ENCODE measurements at regions not wholly inside any gene's neighbourhood (a gene's known extent, or its start where the extent isn't known, plus 50 kb on each side); places are given as distances from the start of the nearest gene placed in this dataset.

GRCh38 chr18:78113136-78113939, 863.7 kb downstream of the GALR1 start:
- DNase-seq (ENCODE audit: low read depth): no peak

- no peak for DNase-seq (ENCODE audit: low read depth)
These were observed 864.2 kb downstream of the GALR1 start for GRCh38 chr18:78113940-78114251.

GRCh38 chr18:78115896-78116561, 863.6 kb upstream of the SALL3 start:
- no peak for DNase-seq (ENCODE audit: low read depth)

- DNase-seq (ENCODE audit: low read depth): no peak
These were observed 856.3 kb upstream of the SALL3 start for GRCh38 chr18:78123144-78123909.

GRCh38 chr18:78123926-78124797, 855.5 kb upstream of the SALL3 start:
- DNase-seq (ENCODE audit: low read depth): no peak

- DNase-seq (ENCODE audit: low read depth): no peak
These were observed 854.3 kb upstream of the SALL3 start for GRCh38 chr18:78125206-78125896.

- DNase-seq (ENCODE audit: low read depth): no peak
These were observed 853.5 kb upstream of the SALL3 start for GRCh38 chr18:78126106-78126505.

- no peak for DNase-seq (ENCODE audit: low read depth)
These were observed 853.1 kb upstream of the SALL3 start for GRCh38 chr18:78126536-78126935.

- no peak for DNase-seq (ENCODE audit: low read depth)
These were observed 852.6 kb upstream of the SALL3 start for GRCh38 chr18:78127041-78127440.

GRCh38 chr18:78128004-78128403, 851.6 kb upstream of the SALL3 start:
- DNase-seq (ENCODE audit: low read depth): no peak

GRCh38 chr18:78129260-78129659, 850.4 kb upstream of the SALL3 start:
- DNase-seq (ENCODE audit: low read depth): no peak

- DNase-seq (ENCODE audit: low read depth): no peak
These were observed 849.1 kb upstream of the SALL3 start for GRCh38 chr18:78130232-78131195.

GRCh38 chr18:78133729-78134128, 845.9 kb upstream of the SALL3 start:
- no peak for DNase-seq (ENCODE audit: low read depth)

- DNase-seq (ENCODE audit: low read depth): no peak
These were observed 842.6 kb upstream of the SALL3 start for GRCh38 chr18:78136986-78137385.

GRCh38 chr18:78138983-78139496, 840.6 kb upstream of the SALL3 start:
- no peak for DNase-seq (ENCODE audit: low read depth)

GRCh38 chr18:78140294-78140693, 839.3 kb upstream of the SALL3 start:
- DNase-seq (ENCODE audit: low read depth): no peak

GRCh38 chr18:78144669-78145068, 834.9 kb upstream of the SALL3 start:
- no peak for DNase-seq (ENCODE audit: low read depth)

- no peak for DNase-seq (ENCODE audit: low read depth)
These were observed 834.5 kb upstream of the SALL3 start for GRCh38 chr18:78145096-78145495.

- no peak for DNase-seq (ENCODE audit: low read depth)
These were observed 833.2 kb upstream of the SALL3 start for GRCh38 chr18:78146136-78147085.
